NCI-H146 (cell line): ENCODE measurements at regions not wholly inside any gene's neighbourhood (a gene's known extent, or its start where the extent isn't known, plus 50 kb on each side); places are given as distances from the start of the nearest gene placed in this dataset.

ENCODE experiments used
- DNase-seq: peaks from one replicate; lab custom pipeline; 2025; lab: John Stamatoyannopoulos, UW

GRCh38 chr12:59839514-59839913 is 243.7 kb downstream of the SLC16A7 start:
- no peak for DNase-seq

DNA sequence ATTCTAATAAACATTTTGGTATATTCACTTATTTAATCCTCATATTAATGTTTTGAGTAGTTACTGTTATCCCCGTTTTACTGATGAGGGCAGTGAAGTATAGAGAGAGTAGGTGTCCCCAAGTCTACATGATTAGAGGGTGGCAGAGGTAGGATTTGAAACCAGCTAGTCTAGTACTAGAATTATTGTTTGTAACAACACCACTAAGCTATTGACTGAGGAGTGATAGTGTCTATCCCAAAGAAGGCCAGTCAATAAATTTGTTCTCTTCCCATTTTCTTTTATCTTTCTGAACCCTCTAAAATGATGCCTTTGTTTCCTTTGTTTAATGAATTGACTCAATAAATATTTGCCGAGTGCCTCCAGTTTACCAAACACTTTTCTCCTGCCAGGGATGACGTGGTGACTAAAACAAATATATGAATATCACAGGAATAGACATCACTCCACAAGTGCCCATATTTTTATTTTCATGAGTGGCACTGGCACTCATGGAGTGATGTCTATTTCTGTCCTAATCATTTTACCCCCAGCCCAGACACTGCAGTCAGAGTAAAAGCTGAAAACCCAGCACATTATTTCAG is 247.5 kb downstream of the SLC16A7 start:
- peak; percentile 62 for DNase-seq

DNA sequence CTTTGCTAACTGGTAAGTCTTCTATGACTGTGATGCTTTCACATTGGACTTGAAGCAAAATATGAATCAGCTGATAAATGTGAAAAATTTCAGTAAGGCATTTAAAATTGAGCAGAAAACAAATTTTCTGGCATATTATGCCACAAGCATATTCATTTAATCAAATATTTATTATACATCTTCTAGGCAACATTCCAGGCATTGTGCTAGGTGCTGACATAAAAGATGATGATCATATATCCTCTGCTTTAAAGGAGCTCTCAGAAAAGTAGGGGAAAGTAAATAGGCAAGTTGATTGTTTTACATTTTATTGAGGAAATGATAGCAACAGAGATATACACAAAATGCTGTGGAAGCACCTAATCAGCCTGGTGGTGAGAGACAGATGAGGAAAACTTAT is 248.9 kb downstream of the SLC16A7 start:
- DNase-seq: no peak

GRCh38 chr12:59845293-59845692 is 249.5 kb downstream of the SLC16A7 start:
- DNase-seq: no peak

DNA sequence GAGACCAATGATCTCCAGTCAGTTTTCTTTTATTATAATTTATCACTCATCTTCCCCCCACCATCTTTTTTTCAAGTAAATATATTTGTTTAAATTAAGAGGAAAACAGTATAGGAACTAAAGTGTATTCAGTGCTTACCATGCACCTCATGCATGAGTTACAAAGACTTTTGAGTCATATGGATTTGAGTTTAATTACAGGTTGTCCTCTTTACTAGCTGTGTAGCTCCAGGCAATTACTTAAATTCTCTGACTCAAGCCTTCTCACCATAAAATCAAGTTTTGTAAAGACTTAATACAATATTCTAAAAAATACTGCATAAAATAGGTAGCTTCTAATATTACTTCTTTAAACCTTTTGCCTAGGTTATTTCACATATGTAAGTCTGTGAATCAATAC is 251.3 kb downstream of the SLC16A7 start:
- DNase-seq: no peak

DNA sequence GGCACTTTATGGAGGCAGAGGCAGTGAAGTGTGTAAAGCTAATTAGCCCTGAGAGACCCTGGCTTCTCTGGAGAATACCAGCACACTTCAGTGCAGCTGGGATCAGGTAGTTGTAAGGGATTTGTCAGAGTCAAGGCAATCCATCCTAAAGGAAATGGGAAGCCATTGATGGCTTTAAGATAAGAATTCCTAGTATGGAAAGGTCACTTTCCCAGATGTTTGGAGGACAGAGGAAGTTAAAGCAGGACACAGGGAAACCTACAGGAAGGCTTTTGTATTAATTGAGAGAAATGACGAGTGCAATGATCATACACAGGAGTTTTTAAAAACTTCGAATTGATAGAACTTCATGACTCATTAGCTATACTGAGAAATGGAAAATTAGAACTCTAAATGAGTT is 254.4 kb downstream of the SLC16A7 start:
- no peak for DNase-seq

DNA sequence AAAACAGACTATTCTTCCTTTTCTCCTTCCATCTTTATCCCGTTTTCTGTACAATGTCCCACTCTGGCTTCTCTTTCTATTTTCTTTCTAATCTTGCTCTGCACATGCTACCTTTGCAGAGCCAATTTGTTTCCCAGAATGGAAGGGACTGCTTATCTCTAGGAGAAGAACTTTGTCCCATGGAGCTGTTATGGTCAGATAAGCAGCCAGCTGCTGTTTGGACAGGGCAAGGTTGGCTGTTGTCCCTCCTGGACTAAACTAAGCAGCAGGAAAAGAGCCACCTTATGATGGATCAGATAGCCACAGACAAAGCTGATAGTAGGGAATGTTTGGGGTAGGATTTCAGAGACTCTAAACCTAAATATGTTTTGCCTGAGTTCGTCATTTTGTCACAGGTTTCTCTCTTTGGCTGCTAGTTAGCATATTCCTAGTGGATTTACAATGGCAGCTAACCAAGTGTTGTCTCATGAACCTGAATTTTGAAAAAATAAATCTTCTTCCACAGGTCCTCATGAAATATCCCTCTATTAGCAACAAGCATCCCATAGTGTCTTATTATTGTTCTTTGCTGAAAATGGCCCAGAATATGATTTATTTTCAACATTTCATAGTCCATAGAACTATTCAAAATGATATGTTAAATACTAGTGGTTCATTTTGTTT is 262.8 kb downstream of the SLC16A7 start:
- DNase-seq: no peak

- DNase-seq: no peak
These were observed 263.3 kb downstream of the SLC16A7 start for GRCh38 chr12:59859171-59859510.

DNA sequence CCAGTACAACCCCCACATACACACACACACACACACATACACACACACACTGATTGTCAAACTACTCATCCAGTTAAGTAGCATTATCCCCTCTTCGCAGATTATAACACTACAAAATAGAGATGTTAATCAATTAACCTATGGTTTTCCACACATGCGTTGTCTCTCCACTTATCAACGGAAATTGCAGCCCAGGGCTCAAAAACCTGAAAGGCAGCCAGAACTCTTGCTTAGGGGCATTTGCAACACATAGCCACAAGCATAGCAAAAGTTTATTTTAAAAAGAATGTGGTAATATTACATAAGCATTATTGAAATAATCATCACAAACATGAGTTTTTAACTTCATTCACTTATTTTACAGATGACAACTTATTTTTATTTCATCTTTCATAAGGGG is 265.8 kb downstream of the SLC16A7 start:
- DNase-seq: no peak

DNA sequence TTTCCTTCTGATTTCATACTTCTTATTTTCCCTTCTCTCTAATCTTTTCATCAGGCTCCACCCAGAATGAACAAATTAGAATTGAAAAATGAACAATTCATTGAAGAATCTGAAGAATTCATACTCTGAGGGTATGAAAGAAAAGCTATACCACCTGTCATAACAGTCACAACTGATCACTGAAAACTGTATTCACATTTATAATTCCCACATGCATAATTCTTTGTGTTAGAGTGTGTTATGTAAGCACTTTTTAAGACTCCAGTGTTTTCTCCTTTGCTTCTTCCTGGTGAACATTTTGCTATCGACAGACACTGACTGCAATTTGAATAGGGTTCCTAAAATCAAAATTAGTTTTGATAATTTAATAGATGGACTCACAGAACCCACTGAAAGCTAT is 271.2 kb downstream of the SLC16A7 start:
- DNase-seq: no peak

DNA sequence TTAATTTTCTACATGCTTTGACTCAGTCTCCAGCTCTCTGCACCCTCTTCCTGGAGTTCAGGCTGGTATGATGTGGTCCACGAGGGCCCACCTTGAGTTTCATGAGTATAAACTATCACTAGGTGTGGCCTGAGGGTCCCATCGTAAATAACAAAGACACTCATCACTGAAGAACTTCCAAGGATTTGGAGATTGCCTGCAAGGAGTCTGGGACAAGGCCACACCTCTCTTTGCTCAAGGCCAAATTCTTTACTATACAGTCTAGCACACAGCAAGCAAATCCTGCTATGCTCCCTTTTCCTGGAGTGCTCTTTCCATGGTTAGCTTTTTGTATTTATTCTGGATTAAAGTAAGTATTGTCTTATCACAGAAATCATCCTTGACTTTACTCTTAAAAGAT is 271.9 kb downstream of the SLC16A7 start:
- no peak for DNase-seq

DNA sequence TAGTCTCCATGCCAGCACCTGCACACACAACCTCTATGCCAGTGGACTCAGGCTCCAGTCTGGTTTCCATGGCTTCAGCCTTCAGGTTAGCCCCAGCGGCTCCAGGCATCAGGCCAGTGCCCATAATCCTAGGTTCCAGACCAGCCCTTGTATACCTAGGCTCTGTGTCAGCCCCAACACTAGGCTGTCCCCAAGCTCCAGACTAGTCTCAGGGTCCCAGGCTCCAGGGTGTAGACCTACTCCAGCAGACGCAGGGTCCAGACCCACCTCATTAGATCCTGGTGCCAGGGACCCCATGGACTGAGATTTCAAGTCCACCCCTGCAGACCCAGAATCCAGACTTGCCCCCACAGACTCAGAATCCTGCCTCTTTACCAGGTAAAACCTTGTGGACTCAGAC is 275.9 kb downstream of the SLC16A7 start:
- no peak for DNase-seq

- DNase-seq: no peak
These were observed 277.3 kb downstream of the SLC16A7 start for GRCh38 chr12:59873136-59873535.

GRCh38 chr12:59874781-59875180 is 279.0 kb downstream of the SLC16A7 start:
- DNase-seq: no peak

DNA sequence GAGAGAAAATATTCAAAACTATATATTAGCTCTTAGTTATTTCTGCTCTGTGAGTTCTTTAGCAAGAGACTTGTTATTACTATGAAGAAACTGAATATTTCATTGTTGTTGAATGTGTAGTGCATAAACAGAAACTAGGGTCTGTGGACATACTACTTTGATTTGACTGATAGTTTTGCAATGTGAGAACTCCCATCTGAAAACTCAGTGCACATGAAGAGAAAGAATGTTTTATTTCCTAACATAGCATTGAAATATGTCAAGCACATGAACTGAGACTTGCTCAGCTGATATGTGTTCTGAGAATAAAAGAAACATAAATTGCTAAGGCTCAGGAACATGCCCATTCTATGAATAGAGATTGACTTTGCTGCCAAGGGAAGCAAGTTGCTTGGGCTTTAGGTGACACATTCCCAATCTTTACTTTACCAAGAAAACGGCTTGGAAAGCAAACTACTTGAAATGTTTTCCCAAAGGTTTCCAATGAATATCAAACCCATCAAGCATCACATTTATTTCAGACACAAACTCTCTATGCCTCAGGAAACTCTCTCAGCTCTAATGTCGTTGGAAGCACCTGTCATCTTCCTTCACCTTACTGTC is 290.4 kb downstream of the SLC16A7 start:
- no peak for DNase-seq

DNA sequence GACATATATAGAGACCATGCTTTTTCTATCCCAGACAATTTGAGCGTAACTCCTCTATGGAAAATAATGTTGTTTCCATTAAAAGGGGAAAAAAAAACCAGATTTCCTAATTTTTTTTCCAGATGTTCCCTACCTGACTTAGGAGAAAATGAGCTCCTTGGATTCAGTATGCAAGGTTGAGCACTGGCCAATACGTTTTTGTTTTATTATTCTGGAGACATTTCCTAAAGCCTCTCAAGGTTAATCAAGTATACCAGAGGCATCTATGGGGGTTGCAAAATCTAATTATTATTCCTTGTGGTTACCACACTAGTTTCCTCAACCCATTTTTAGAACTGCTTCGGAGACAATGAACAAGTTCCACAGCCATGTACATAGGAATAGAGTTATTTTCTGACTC is 291.3 kb downstream of the SLC16A7 start:
- DNase-seq: no peak

DNA sequence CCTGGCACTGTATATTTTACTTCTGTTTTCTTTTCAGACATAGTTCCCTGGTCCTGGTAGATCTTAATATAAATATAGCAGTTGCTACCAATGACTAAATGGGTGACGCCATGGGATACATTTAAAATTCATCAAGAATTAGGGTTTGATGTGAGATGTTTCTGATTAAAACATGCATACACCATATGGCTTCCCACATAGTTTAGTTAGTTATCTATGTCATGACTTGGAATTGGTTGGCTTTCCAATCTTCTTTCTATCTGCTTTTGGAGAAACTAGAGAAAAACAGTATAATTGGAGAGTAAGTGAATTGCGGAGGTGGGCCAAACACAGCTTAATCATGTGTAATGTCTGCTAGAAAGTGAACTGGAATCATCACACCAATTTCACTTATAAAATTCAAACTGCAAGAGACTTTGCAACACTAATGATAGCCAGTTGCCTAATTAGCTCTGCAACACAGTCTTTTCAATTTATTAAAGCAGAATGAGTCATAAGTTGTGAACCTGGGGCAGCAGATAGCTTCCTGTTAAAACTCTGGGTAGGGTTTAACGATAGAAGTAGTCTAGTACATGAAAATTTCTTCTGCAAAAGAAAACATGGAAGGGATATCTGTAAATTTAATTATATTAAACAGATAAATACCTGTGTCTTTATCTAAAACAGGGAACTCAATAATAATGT is 295.2 kb downstream of the SLC16A7 start:
- DNase-seq: no peak

DNA sequence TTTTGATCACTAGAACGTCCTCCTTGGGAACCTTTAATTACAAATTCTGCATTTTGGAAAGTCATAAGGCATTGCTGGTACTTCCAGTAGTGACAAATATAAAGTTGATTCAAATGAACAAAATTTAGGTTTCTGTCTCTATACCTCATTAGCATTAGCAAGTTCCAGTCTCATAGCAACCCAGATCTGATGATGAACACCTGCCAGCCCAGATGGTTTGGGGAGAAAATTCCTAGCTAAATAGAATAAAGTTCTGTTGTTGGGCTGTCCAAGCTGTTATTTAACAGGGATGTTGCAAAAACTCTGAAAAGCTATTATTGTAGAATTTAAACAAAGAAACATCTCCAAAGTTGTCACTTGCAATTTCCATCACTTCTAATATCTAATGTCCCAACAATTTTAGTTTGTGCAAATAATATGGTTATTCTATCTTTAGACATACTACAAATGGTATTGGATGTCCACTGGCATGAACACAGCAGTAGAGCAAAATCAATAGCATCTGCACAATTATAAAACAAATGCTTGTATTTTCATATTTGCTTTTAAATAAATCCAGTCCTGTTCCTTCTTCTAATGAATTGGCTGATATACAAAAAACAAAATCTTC is 299.4 kb downstream of the SLC16A7 start:
- DNase-seq: no peak

- no peak for DNase-seq
These were observed 309.2 kb downstream of the SLC16A7 start for GRCh38 chr12:59904874-59905521.

- DNase-seq: no peak
These were observed 315.7 kb downstream of the SLC16A7 start for GRCh38 chr12:59911516-59911915.

GRCh38 chr12:59916988-59917387 is 321.2 kb downstream of the SLC16A7 start:
- DNase-seq: no peak

DNA sequence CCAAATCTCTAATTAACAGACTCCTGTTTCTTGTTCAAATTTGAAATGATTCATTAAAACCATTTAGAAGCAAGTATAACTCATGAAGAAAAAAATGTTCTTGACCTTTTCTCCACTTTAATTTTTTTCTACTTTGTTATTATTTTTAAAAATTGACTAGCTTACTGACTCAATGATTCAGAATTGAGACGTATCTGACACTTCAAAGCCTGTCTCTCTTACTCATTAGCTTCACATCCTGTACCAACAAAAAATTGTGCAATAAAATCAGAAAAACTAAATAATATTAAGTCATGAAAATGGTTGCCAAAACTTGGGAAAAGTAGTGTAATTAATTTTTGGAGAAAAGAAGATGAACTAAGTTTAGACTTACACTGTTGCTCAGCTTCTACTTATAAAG is 331.2 kb downstream of the SLC16A7 start:
- DNase-seq: no peak
